ENCODE measurements at regions not wholly inside any gene's neighbourhood (a gene's known extent, or its start where the extent isn't known, plus 50 kb on each side); places are given as distances from the start of the nearest gene placed in this dataset.
"Not testable (repeated sequence)": the region's sequence is repeated elsewhere in the genome, so short reads cannot be mapped to it uniquely, and the experiment has no call there.

DNA sequence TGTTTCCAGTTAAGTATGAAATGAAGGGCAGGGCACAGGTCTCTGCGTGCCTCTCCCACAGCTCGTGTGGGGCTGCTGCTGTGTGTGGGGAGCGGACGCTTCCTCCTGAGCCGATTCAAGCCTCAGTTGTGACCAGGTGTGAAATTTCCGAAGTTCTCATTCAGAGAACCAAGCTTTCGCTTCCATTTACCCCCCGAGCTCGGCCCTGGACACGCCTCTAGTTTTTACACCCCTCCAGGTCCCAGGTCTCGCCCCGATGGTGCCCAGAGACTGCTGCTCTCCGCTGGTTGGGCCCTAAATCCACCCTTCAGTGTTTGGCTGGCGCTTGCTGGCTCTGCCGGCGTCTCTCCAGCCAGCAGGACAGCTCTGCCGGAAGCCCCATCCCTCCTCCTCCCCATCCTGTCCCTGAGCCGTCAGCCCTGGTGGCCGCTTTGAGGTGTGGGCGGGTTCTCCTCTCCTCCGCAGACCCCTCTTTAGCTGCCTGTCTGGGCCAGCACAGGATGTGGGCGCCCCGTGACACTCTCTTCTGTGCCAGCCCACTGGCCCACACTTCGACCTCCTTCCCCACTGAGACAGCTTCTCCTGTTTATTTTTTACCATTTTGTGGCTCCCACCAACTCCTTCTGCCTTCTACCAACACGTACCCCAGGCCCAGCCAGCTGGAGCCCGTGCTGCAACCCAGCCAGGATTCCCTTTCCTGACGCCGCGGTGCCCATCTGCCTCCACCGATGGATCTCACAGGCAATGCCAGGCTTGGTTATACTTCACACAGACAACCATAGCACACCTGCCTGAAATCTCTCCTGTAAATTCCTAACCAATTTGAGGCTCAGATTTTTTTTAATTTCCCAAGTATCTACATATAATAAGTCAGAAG lies 142.8 kb downstream of the DLL1 start:
- DNase-seq (ENCODE audit: low read depth), result no peak

DNA sequence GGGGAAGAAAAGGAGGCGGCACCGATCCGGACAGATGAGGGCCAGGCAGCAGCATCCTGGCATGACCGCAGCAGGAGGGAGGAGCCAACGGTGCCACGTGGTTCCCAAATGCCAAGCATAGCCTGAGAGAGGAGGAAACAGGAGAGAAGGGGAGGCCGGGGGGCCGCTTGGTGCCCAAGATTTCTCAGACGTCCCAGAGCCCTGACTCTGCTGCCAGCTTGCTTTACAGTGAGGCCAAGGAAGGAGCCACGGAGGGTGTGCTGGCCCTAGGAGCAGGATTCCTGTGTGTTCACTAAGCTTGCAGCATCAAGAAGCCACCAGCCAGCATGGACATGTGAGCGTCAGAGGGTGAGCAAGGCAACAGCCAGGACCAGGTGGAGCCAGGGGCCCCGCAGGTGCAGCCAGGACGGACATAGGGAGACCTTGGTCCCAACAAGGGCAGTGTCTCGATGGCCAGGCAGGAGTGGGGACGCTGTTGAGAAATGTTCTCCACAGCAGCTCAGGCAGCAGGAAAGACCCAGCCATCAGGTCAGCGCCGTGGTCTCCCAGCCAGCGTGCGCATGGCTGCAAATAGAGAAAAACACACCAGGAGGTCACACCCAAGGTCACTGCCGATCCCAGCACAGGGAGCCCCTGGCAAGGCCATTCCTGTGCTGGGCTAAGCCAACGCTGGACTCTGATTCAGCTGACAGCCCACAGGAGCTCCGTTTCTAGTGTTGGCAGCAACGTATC lies 143.7 kb downstream of the DLL1 start:
- no peak for DNase-seq (ENCODE audit: low read depth)

DNA sequence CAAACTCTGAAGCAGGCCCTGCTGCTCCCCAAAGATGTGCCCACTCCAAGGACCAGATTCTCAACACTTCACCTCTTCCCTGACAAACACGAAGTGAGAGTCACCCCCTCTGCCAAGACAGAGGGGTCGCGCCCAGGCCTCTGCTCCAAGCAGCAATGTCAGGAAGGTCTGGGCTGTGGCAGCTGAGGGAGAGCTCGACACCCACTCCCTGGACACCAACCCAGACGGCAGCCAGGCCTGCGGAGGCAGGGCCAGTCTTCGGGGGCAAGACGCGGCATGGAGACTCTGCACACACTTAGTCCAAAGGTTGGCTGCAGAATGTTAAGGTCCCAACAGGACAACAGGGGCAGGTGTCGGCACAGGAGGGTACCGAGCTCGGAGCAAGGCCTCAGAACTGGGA lies 144.2 kb downstream of the DLL1 start:
- no peak for DNase-seq (ENCODE audit: low read depth)

DNA sequence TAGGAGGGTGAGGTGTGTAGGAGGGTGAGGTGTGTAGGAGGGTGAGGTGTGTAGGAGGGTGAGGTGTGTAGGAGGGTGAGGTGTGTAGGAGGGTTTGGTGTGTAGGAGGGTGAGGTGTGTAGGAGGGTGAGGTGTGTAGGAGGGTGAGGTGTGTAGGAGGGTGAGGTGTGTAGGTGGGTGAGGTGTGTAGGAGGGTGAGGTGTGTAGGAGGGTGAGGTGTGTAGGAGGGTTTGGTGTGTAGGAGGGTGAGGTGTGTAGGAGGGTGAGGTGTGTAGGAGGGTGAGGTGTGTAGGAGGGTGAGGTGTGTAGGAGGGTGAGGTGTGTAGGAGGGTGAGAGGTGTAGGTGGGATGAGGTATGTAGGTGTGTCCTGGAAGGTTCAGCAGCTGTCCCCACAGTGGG lies 144.7 kb downstream of the DLL1 start:
- DNase-seq (ENCODE audit: low read depth), result not testable (repeated sequence)

DNA sequence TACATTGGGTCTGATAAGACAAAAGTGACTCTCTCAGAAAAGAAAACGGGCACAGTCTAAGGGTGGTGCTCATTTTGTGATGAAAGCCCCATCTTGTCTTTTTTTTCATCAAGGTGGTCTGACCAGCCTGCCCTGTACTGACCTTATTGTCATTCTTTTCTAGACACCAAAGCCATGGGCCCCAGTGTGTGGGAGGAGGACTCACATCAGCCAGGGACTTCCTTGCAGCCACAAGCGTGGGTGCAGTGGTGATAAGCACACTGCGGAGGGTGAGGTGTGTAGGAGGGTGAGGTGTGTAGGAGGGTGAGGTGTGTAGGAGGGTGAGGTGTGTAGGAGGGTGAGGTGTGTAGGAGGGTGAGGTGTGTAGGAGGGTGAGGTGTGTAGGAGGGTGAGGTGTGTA lies 145.2 kb downstream of the DLL1 start:
- DNase-seq (ENCODE audit: low read depth), result not testable (repeated sequence)

DNA sequence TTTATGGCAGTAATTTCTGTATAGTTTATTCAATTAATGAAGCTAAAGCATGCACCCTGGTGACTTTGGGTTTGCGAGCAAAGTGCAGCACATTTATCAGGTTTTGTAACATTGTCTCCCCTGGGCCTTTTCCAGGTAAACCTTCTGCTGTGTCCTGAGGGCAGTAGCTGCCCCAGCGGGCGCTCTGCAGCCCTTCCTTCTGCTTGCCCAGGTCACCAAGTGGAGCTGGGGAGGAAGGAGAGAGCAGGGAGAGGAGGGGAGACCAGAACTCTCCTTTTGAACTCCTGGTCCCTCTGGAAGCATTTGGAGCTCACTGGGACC lies 145.6 kb downstream of the DLL1 start:
- DNase-seq (ENCODE audit: low read depth), result no peak

DNA sequence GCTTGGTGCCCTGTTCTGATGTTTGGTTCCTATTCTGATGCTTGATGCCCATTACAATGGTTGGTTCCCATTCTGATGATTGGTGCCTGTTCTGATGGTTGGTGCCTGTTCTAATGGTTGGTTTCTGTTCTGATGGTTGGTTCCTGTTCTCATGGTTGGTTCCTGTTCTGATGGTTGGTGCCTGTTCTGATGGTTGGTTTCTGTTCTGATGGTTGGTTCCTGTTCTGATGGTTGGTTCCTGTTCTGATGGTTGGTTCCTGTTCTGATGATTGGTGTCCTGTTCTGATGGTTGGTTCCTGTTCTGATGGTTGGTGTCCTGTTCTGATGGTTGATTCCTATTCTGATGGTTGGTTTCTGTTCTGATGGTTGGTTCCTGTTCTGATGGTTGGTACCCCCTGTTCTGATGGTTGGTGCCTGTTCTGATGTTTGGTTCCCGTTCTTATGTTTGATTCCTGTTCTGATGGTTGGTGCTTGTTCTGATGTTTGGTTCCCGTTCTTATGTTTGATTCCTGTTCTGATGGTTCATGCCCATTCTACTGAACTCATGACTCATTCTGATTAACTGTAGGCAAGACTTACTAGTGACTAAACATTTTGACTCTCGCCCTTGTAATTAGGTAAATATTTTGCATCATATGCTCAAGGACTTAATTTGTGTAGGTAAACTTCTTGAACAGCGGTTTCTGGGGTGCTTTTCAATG lies 146.2 kb downstream of the DLL1 start:
- no peak for DNase-seq (ENCODE audit: low read depth)

DNA sequence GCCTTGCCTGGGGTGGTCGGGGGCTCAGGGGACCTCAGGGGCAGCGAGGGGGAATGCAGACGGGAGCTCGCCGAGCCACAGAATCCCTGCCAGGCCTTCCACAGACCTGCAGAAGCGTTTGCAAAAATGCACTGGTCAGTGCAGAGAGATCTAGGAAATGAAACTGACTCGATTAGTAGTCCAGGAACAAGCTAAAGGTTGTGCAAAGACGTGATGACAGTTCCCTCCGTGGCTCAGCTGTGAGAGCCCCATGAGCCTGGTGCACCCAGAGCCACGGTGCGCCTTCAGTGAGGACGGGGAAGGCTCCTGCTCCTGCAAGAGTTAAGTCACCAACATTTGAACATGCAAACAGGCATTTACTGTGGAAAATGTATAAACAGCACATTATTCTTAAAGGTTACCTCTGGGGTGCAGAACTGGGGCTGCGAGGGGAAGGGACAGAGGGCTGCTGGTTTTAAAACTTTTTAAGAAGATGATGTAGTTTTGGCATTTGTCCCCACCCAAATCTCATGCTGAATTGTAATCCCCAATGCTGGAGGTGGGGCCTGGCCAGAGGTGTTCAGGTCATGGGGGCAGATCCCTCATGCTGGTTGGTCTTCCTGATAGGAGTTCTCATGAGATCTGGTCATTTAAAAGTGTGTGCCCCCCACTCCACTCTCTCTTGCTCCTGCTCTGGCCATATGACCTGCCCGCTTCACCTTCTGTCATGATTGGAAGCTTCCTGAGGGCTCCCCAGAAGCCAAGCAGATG lies 147.3 kb downstream of the DLL1 start:
- DNase-seq (ENCODE audit: low read depth), result no peak

DNA sequence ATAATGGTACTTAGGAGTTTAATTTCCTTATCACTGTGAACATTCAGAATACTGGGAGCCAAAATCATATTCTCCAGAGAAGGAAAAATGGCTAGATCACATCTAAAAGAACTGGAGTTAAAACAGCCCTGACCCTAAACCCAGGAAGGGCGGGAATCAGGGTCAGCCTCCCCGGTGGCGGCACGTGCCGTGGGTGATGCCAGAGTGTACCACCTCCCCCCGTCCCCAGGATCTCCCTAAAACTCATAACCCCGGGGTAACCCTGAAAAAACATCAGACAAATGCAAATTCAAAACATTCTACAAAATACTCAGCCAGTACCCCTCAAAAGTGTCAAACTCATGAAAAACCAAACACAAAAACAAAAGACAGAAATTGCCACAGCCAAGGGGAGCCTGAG lies 148.3 kb downstream of the DLL1 start:
- no peak for DNase-seq (ENCODE audit: low read depth)

DNA sequence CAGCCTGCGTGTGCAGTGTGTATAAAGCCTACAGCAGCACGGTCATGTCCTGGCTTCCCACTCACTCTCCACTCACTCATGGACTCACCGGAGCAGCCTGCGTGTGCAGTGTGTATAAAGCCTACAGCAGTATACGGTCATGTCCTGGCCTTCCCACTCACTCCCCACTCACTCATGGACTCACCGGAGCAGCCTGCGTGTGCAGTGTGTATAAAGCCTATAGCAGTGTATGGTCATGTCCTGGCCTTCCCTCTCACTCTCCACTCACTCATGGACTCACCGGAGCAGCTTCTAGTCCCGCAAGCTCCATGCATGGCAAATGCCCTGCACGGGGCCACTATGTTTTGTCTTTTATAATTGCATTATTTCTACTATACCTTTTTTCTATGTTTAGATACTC lies 149.8 kb downstream of the DLL1 start:
- not testable (repeated sequence) for DNase-seq (ENCODE audit: low read depth)

DNA sequence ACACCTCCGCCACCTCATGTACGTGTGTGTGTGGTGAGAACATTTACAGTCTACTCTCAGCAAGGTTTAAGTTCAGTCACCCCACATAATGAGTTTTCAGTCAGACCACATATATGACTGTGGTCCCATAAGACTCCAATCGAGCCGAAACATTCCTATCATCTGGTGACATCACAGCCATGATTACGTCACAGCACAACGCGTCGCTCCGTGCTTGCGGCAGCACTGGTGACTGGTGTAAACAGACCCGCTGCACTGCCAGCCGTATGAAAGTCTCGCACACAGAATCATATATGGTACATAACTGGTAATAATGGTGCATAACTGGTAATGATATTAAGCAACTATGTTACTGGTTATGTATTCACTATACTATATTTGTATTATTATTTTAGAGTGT lies 150.7 kb downstream of the DLL1 start:
- DNase-seq (ENCODE audit: low read depth), result no peak

DNA sequence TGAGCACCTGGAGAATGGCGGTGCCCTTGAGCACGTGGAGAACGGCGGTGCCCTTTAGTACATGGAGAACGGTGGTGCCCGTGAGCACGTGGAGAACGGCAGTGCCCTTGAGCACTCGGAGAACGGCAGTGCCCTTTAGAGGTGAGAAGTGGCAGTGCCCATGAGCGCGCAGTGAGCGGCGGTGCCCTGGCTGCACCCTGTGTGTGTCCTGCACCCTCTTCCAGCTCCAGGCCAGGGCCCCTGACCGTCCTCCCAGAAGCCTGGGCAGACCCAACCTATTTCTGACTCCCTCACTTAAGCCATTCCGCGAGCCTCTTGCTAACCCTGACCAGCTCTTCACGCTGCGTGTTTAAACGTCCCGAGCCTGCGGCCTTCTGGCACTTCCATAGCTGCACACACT lies 151.3 kb downstream of the DLL1 start:
- no peak for DNase-seq (ENCODE audit: low read depth)

DNA sequence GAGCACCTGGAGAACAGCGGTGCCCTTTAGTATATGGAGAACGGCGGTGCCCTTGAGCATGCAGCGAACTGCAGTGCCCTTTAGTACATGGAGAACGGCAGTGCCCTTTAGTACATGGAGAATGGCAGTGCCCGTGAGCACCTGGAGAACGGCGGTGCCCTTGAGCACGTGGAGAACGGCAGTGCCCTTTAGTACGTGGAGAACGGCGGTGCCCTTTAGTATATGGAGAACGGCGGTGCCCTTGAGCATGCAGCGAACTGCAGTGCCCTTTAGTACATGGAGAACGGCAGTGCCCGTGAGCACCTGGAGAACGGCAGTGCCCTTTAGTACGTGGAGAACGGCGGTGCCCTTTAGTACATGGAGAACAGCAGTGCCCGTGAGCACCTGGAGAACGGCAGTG lies 151.8 kb downstream of the DLL1 start:
- DNase-seq (ENCODE audit: low read depth), result not testable (repeated sequence)

DNA sequence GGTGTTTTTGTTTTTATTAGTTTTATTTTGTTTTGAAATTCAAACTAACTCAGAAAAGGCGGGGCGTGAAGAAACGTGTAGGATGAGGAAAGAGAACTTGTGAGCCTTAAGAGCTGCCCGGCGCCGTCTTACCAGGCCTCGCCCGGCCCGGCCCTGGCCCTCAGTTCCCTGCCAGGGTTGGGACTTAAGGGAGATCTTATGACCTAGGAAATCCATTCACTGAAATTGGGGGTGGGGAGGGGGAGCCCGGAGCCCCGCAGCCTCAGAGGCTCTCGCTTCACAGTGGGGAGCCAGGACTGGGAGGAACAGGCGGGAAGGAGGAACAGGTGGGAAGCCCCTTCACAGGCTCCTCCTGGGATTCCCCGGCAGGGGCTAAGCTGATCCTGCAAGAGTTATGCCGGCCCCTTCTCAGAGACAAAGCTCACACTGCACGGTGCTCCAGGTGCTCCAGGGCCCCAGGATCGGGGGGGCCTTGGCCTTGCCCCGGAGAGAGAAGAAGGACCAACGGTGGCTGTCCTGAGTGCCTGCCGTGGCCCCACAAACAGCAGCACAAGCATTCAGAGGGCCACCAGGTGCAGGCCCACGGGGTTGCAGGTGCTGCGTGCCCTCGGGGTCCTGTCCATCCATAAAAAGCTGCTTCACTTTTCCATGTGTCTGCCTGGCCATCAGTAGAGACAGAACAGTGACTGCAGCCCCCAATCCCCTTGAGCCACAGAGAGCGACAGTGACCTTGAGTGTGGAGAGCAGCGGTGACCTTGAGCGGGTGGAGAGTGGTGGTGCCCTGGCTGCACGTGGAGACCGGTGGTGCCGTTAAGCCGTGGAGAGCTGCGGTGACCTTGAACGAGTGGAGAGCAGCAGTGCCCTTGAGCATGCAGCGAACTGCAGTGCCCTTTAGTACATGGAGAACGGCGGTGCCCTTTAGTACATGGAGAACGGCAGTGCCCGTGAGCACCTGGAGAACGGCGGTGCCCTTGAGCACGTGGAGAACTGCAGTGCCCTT lies 152.7 kb downstream of the DLL1 start:
- no peak for DNase-seq (ENCODE audit: low read depth)

DNA sequence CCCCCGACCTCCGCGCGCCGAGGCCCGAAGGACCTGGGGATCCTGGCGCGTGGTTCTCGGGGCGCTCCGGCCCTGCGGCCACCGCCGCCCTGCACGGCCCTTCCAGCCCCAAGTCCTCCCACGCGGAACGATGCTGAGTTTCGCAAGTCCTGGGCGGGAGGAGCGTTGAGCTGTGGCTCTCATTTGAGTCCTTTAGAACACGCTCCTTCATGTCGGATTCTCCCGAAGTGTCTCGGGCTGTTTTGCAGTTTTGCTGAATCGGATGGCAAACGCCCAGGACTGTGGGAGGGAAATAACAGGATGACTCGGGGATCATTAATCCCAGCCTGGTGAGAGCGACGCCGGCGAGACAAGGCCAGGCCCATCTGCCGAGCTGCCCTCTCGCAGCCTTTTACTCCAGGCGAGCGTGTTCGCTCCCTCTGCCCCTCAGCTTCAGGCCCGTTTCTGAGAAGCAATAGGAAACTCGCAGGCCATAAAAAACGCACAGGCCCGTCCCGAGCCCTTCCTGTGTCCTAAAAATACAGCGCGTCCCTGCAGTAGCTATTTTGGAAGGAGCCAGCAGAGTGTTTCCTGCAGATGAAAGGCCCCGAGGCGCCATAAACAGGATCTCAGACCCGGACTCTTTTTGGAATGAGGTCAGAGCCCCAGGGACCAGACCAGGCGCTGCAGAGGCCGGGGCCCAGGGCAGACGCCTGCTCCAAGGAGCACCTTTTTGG lies 153.5 kb downstream of the DLL1 start:
- no peak for DNase-seq (ENCODE audit: low read depth)

DNA sequence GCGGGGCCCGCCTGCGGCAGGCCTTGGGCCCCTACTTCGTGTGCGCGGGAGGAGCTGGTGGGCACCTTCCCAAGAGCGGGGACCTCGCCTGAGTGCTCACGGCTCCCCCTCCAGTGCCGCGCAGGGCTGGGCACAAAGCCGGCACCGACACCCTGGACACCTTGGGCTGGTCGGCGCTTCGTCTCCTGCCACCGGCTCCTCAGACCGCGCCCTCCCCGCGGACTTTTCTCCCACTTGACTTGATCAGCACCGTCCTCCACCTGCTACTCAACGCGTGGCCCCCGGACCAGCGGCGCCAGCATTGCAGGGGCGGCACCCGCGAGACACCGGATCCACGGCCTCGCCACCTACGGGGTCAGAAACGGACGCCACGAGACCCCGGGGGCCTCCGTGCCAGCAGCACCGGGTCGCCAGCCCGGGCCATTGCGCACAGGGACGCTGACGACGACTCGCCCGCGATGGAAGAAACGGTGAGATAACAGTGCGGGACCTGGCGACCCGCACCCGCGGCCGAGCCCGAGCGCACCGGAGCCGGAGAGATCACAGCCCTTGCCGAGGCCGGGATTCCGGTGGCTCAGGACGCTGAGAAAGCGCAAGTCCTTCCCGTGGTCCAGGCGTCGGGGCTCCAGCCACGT lies 154.2 kb downstream of the DLL1 start:
- DNase-seq (ENCODE audit: low read depth), result no peak

DNA sequence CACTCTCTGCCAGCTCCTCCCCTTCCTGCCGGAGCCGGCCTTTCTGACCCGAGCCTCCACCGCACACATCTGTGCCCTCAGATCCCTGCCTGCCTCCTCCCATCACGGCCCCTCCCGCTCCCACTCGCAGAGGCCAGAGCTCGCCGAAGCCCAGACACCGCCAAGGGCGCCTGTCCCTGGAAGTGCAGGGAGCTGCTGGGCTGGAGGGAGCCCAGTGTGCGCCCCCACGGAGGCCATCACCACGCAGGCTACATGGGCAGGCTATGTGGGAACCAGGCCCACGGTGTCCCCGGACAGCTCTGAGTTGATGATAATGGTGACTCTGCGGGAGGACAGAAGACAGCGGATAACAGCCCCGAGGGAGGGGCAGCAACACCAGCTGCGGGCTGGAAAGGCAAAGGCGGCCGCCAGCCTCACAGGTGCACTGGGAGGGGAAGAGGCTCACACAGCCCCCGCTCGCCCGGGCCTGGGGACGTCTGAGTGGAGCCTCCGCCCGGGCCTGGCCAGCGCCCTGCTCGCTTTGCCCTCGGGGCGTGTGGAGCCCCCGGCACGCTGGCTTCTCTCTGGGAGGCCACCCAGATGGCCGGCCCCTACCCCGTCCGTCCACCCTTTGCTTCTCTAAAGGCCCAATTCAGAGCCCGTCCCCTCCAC lies 154.9 kb downstream of the DLL1 start:
- no peak for DNase-seq (ENCODE audit: low read depth)

DNA sequence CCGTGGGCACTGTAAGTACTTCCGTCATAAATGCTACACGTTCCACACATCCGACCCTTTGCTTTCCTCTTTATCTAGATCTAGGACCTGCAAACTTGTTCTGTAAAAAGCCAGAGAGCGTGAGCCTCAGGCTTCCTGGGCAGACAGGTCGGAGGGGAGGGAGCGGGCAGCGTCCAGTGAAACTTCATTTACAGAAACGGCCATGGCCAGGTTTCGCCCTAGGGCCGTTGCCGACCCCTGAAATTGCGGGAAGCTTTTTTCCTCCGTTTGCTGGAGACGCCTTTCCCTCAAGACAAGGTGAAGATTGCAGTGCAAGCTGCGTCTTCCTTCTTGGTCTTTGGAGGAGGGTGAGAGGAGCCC lies 155.4 kb downstream of the DLL1 start:
- no peak for DNase-seq (ENCODE audit: low read depth)

Measured in T follicular helper cell (primary cell).